H1 (cell line): ENCODE measurements at regions not wholly inside any gene's neighbourhood (a gene's known extent, or its start where the extent isn't known, plus 50 kb on each side); places are given as distances from the start of the nearest gene placed in this dataset.

Experiments
- CTCF ChIA-PET: fragments of 300-600 bp; sonication (Branson Sonifier 250); formaldehyde crosslinking; loops from one replicate; lab custom pipeline; 2021; ENCODE audit not compliant: partially characterized antibody; lab: Charles Lee
- POLR2A ChIA-PET: fragments of 300-600 bp; sonication (Branson Sonifier 250); formaldehyde crosslinking; loops from one replicate; lab custom pipeline; 2021; ENCODE audit warnings: inconsistent platforms; ENCODE audit not compliant: partially characterized antibody; lab: Charles Lee
- DNase-seq, 2 experiments: peaks; one replicate each; pipeline versions ENCODE4 v3.0.0 to v3.0.0-alpha.2; 2010 to 2022; ENCODE audit warnings: low spot score in 2 of 2, low read depth in 1 of 2, mixed read lengths in 1 of 2
- FAIRE-seq: peaks from 2 replicates; lab custom pipeline; 2011; peaks lifted over from hg19 to GRCh38; lab: Jason Lieb, UNC
- H2AFZ ChIP-seq: 2 replicates; pipeline ENCODE4 v1.8.1; 2012; ENCODE audit warnings: low read length, inconsistent platforms
- H2AK5ac ChIP-seq: 2 replicates; pipeline ENCODE4 v1.6.1; 2013; ENCODE audit warnings: low read depth, low read length
- H2BK120ac ChIP-seq: replicated peaks from 2 replicates; pipeline ENCODE3; 2013; ENCODE audit warnings: low read depth, low read length, inconsistent platforms
- H2BK12ac ChIP-seq: 2 replicates; pipeline ENCODE4 v1.6.1; 2013; ENCODE audit warnings: low read depth, low read length
- H2BK15ac ChIP-seq: 2 replicates; pipeline ENCODE4 v1.6.1; 2013; ENCODE audit warnings: low read length
- H2BK20ac ChIP-seq: 2 replicates; pipeline ENCODE4 v1.6.1; 2013; ENCODE audit warnings: low read length
- H2BK5ac ChIP-seq: 2 replicates; pipeline ENCODE4 v1.6.1; 2013; ENCODE audit warnings: low read depth, low read length
- H3K14ac ChIP-seq: 2 replicates; pipeline ENCODE4 v1.6.1; 2013; ENCODE audit warnings: inconsistent platforms; ENCODE audit not compliant: insufficient read length
- H3K18ac ChIP-seq: 2 replicates; pipeline ENCODE4 v1.6.1; 2013; ENCODE audit warnings: low read length; ENCODE audit errors: extremely low read depth
- H3K23ac ChIP-seq: 2 replicates; pipeline ENCODE4 v1.6.1; 2013; ENCODE audit warnings: inconsistent platforms; ENCODE audit not compliant: insufficient read length
- H3K23me2 ChIP-seq: 2 replicates; pipeline ENCODE4 v1.6.1; 2013; ENCODE audit warnings: low read depth, low read length
- H3K27ac ChIP-seq: 2 replicates; pipeline ENCODE4 v1.6.1; 2011; ENCODE audit warnings: low read depth, low read length, inconsistent platforms
- H3K27me3 ChIP-seq, 4 experiments: replicated peaks in 1 of 4; 1 replicate in 1 of 4; 2 replicates in 3 of 4; pipeline versions ENCODE4 v1.6.1 to v1.8.1; 2011 to 2013; ENCODE audit warnings: low read length in 3 of 4, mild to moderate bottlenecking in 3 of 4, inconsistent platforms in 2 of 4, mixed read lengths in 2 of 4, moderate library complexity in 1 of 4; ENCODE audit not compliant: control insufficient read depth in 3 of 4, insufficient read depth in 3 of 4; ENCODE audit errors: extremely low read depth in 1 of 4
- H3K36me3 ChIP-seq, 4 experiments: 2 replicates each; pipeline versions ENCODE4 v1.6.1 to v1.8.1; 2011 to 2013; ENCODE audit warnings: mild to moderate bottlenecking in 4 of 4, low read length in 3 of 4, moderate library complexity in 2 of 4, control low read depth in 1 of 4, inconsistent platforms in 1 of 4; ENCODE audit not compliant: insufficient read depth in 4 of 4, control insufficient read depth in 2 of 4
- H3K4ac ChIP-seq: replicated peaks from 2 replicates; pipeline ENCODE3; 2013; ENCODE audit warnings: low read length, low read depth, mixed read lengths, inconsistent platforms; ENCODE audit not compliant: insufficient read length
- H3K4me1 ChIP-seq, 4 experiments: replicated peaks in 1 of 4; 1 replicate in 1 of 4; 2 replicates in 3 of 4; pipeline versions ENCODE4 v1.6.1 to v1.8.1; 2011 to 2013; ENCODE audit warnings: low read length in 3 of 4, inconsistent platforms in 2 of 4, mixed read lengths in 1 of 4; ENCODE audit not compliant: insufficient read depth in 4 of 4, control insufficient read depth in 3 of 4
- H3K4me2 ChIP-seq, 2 experiments: 2 replicates each; pipeline versions ENCODE4 v1.6.1 to v1.8.1; 2011 to 2013; ENCODE audit warnings: low read depth in 2 of 2, low read length in 2 of 2, control low read depth in 1 of 2, inconsistent platforms in 1 of 2, mild to moderate bottlenecking in 1 of 2; ENCODE audit not compliant: insufficient read depth in 1 of 2
- H3K4me3 ChIP-seq, 4 experiments: fragments of 200-600, 300-600 bp in 1 of 4; sonication (generic), shearing (Covaris generic), sonication (Bioruptor Twin) in 1 of 4; 2 replicates each; pipeline versions ENCODE4 v1.5.1 to v1.8.1; 2011 to 2016; ENCODE audit warnings: low read length in 4 of 4, low read depth in 3 of 4, control low read depth in 2 of 4, inconsistent platforms in 2 of 4, mild to moderate bottlenecking in 2 of 4, mixed read lengths in 1 of 4, moderate library complexity in 1 of 4; ENCODE audit not compliant: insufficient read depth in 2 of 4; ENCODE audit errors: extremely low read depth in 1 of 4
- H3K56ac ChIP-seq: replicated peaks from 2 replicates; pipeline ENCODE3; 2013; ENCODE audit warnings: low read depth, mild to moderate bottlenecking, mixed read lengths, low read length, inconsistent platforms; ENCODE audit not compliant: insufficient read length
- H3K79me1 ChIP-seq: 2 replicates; pipeline ENCODE4 v1.6.1; 2013; ENCODE audit warnings: low read depth, low read length, control low read depth
- H3K79me2 ChIP-seq, 2 experiments: 2 replicates each; pipeline versions ENCODE4 v1.6.1 to v1.8.1; 2012 to 2013; ENCODE audit warnings: low read length in 2 of 2, mild to moderate bottlenecking in 2 of 2, inconsistent platforms in 1 of 2; ENCODE audit not compliant: insufficient read depth in 2 of 2, control insufficient read depth in 1 of 2
- H3K9ac ChIP-seq, 4 experiments: replicated peaks in 1 of 4; 1 replicate in 1 of 4; 2 replicates in 3 of 4; pipeline versions ENCODE4 v1.6.1 to v1.8.1; 2011 to 2013; ENCODE audit warnings: low read depth in 3 of 4, low read length in 3 of 4, control low read depth in 2 of 4, mild to moderate bottlenecking in 2 of 4, moderate library complexity in 2 of 4, inconsistent platforms in 1 of 4; ENCODE audit errors: extremely low read depth in 1 of 4
- H3K9me3 ChIP-seq, 2 experiments: 2 replicates each; pipeline versions ENCODE4 v1.6.1 to v1.8.1; 2012 to 2013; ENCODE audit warnings: mild to moderate bottlenecking in 2 of 2, moderate library complexity in 2 of 2, control low read depth in 1 of 2, inconsistent platforms in 1 of 2, low read depth in 1 of 2, low read length in 1 of 2, mixed read lengths in 1 of 2; ENCODE audit not compliant: insufficient read depth in 2 of 2
- H4K20me1 ChIP-seq, 2 experiments: replicated peaks in 1 of 2; 2 replicates each; pipeline versions ENCODE3 to v1.8.1; 2011 to 2013; ENCODE audit warnings: inconsistent platforms in 2 of 2, low read length in 2 of 2, mild to moderate bottlenecking in 1 of 2; ENCODE audit not compliant: insufficient read depth in 2 of 2, control insufficient read depth in 1 of 2
- H4K5ac ChIP-seq: 2 replicates; pipeline ENCODE4 v1.6.1; 2013; ENCODE audit warnings: low read length, low read depth, mixed read lengths, inconsistent platforms; ENCODE audit not compliant: insufficient read length
- H4K8ac ChIP-seq: 2 replicates; pipeline ENCODE4 v1.8.0; 2013; ENCODE audit warnings: mild to moderate bottlenecking, moderate library complexity, low read length, inconsistent platforms; ENCODE audit not compliant: insufficient read depth; ENCODE audit errors: extremely low read depth
- H4K91ac ChIP-seq: replicated peaks from 2 replicates; pipeline ENCODE3; 2013; ENCODE audit warnings: low read length, mixed read lengths, inconsistent platforms; ENCODE audit not compliant: insufficient read length
- ASH2L ChIP-seq: fragments of 200-600, 300-600 bp; sonication (generic); IDR thresholded peaks from one replicate; pipeline ENCODE4 v1.7.1; 2017; ENCODE audit warnings: low read length
- MAFK ChIP-seq: IDR thresholded peaks from 2 replicates; pipeline ENCODE4 v1.6.1; 2012; ENCODE audit warnings: low read depth, mild to moderate bottlenecking, improper control_type of control experiment, low read length
- PHF8 ChIP-seq: fragments of 200-600 bp; sonication (generic); conservative IDR thresholded peaks from 2 replicates; pipeline ENCODE4 v1.7.1; 2012; ENCODE audit warnings: low read depth, mild to moderate bottlenecking, inconsistent platforms, low read length, moderate library complexity
- POLR2A ChIP-seq, 2 experiments: IDR thresholded peaks; 1 replicate in 1 of 2; 2 replicates in 1 of 2; pipeline ENCODE4 v1.6.1; 2011; ENCODE audit warnings: low read depth in 2 of 2, low read length in 2 of 2, mild to moderate bottlenecking in 2 of 2; ENCODE audit errors: control extremely low read depth in 1 of 2
- POLR2AphosphoS5 ChIP-seq: IDR thresholded peaks from 2 replicates; pipeline ENCODE4 v1.6.1; 2011; ENCODE audit warnings: low read depth, low read length
- RAD21 ChIP-seq, 2 experiments: IDR thresholded peaks in 1 of 2; conservative IDR thresholded peaks in 1 of 2; 2 replicates each; pipeline ENCODE4 v1.6.1; 2011; ENCODE audit warnings: low read depth in 2 of 2, low read length in 2 of 2, improper control_type of control experiment in 1 of 2, inconsistent platforms in 1 of 2, mild to moderate bottlenecking in 1 of 2, moderate library complexity in 1 of 2
- RBBP5 ChIP-seq: IDR thresholded peaks from 2 replicates; pipeline ENCODE4 v1.7.1; 2012; ENCODE audit warnings: low read depth, mild to moderate bottlenecking, inconsistent platforms, low read length, moderate library complexity, borderline replicate concordance
- SP2 ChIP-seq: IDR thresholded peaks from 2 replicates; pipeline ENCODE4 v1.6.1; 2012; ENCODE audit warnings: mild to moderate bottlenecking, low read length, inconsistent platforms
- YY1 ChIP-seq: IDR thresholded peaks from 2 replicates; pipeline ENCODE4 v1.6.1; 2011; ENCODE audit warnings: low read depth, mild to moderate bottlenecking, low read length
- ZNF274 ChIP-seq: IDR thresholded peaks from 2 replicates; pipeline ENCODE4 v1.7.0; 2012; ENCODE audit warnings: low read length, borderline replicate concordance; ENCODE audit errors: extremely low read depth
- WGBS, 2 experiments: shearing (Covaris generic) in 1 of 2; methylation state at CpG; one replicate each; pipeline versions ENCODE4 v1.1.6 to v1.1.7; 2013 to 2015; ENCODE audit warnings: low lambda C conversion rate in 2 of 2, mixed read lengths in 2 of 2, inconsistent platforms in 1 of 2, low coverage in 1 of 2, missing lambda C conversion rate in 1 of 2; ENCODE audit not compliant: insufficient replicate concordance in 2 of 2, insufficient coverage in 1 of 2, insufficient read length in 1 of 2; ENCODE audit errors: extremely low coverage in 1 of 2, missing lambda C conversion rate in 1 of 2; 5-methylcytosine and 5-hydroxymethylcytosine counted together
- TF ChIP-seq, protein P1 (sequence below), 3 experiments: IDR thresholded peaks; 1 replicate in 2 of 3; 2 replicates in 1 of 3; pipeline versions ENCODE4 v1.5.1 to v1.6.1; 2011; ENCODE audit warnings: low read length in 3 of 3, mild to moderate bottlenecking in 3 of 3, inconsistent platforms in 2 of 3, low read depth in 1 of 3, moderate library complexity in 1 of 3; ENCODE audit not compliant: insufficient read depth in 1 of 3; ENCODE audit errors: control extremely low read depth in 1 of 3

- TF ChIP-seq PHF8 = no peak
Observed at GRCh38 chr1:188386666-188387065, 1557.9 kb downstream of the PLA2G4A start (continued).

- H3K79me2 ChIP-seq = no peaks in the 10 kb centered on the region
- DNase-seq = no peak
- no peak overlapping the region for H2AK5ac ChIP-seq
- WGBS, 2 experiments = 100% methylated on average over 1 of the region's 1 CpG; no CpG with 5 or more reads in 1 of the 2 experiments
- H3K36me3 ChIP-seq = no peaks in the 10 kb centered on the region
- FAIRE-seq = no peak
- no peak overlapping the region for H4K8ac ChIP-seq
- H3K9me3 ChIP-seq = no peaks in the 10 kb centered on the region; a peak in 1 of 4 replicates
- no peak overlapping the region for H4K91ac ChIP-seq
- no peak overlapping the region for H3K4ac ChIP-seq
- H3K79me1 ChIP-seq = no peaks in the 10 kb centered on the region
- ChIA-PET CTCF (no interaction called here), POLR2A (no interaction called here)
- no peak overlapping the region for H2BK20ac ChIP-seq
- no peaks in the 10 kb centered on the region for H3K23me2 ChIP-seq
- no peak overlapping the region for H4K5ac ChIP-seq
- H4K20me1 ChIP-seq = no peaks in the 10 kb centered on the region
- H2BK5ac ChIP-seq = no peak overlapping the region
- H2BK15ac ChIP-seq = no peak overlapping the region
- no peak overlapping the region for H3K56ac ChIP-seq
- H3K18ac ChIP-seq = no peak overlapping the region
- H3K4me3 ChIP-seq = no peak overlapping the region
- no peaks in the 10 kb centered on the region for H3K27me3 ChIP-seq
- no peaks in the 10 kb centered on the region for H3K4me1 ChIP-seq
- H2BK120ac ChIP-seq = no peak overlapping the region
- H3K14ac ChIP-seq = no peak overlapping the region
- no peak overlapping the region for H2AFZ ChIP-seq
- no peak overlapping the region for H2BK12ac ChIP-seq
- H3K4me2 ChIP-seq = no peak overlapping the region
- H3K9ac ChIP-seq = no peak overlapping the region
- H3K27ac ChIP-seq = no peak overlapping the region
- no peak overlapping the region for H3K23ac ChIP-seq
- no peak for TF ChIP-seq POLR2A (IDR thresholded peaks at IDR 0.05; ENCODE audit: control extremely low read depth in 1 of 2, low read depth in 2 of 2, low read length in 2 of 2)
- no peak for TF ChIP-seq ZNF274
- TF ChIP-seq MAFK = no peak
- TF ChIP-seq ASH2L = no peak
- no peak for TF ChIP-seq YY1
- TF ChIP-seq RBBP5 = no peak
- TF ChIP-seq POLR2AphosphoS5 = no peak
- no peak for TF ChIP-seq RAD21 (IDR thresholded peaks at IDR 0.05 in 1 of 2, conservative IDR thresholded peaks at IDR 0.05 in 1 of 2; ENCODE audit: low read depth in 2 of 2, low read length in 2 of 2)
- TF ChIP-seq, protein P1, sequence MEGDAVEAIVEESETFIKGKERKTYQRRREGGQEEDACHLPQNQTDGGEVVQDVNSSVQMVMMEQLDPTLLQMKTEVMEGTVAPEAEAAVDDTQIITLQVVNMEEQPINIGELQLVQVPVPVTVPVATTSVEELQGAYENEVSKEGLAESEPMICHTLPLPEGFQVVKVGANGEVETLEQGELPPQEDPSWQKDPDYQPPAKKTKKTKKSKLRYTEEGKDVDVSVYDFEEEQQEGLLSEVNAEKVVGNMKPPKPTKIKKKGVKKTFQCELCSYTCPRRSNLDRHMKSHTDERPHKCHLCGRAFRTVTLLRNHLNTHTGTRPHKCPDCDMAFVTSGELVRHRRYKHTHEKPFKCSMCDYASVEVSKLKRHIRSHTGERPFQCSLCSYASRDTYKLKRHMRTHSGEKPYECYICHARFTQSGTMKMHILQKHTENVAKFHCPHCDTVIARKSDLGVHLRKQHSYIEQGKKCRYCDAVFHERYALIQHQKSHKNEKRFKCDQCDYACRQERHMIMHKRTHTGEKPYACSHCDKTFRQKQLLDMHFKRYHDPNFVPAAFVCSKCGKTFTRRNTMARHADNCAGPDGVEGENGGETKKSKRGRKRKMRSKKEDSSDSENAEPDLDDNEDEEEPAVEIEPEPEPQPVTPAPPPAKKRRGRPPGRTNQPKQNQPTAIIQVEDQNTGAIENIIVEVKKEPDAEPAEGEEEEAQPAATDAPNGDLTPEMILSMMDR (IDR thresholded peaks at IDR 0.05; ENCODE audit: control extremely low read depth in 1 of 3, insufficient read depth in 1 of 3, low read depth in 1 of 3, low read length in 3 of 3) = no peak
- no peak for TF ChIP-seq SP2
Observed at GRCh38 chr1:188394677-188395076, 1565.9 kb downstream of the PLA2G4A start.
